ENCODE measurements at regions not wholly inside any gene's neighbourhood (a gene's known extent, or its start where the extent isn't known, plus 50 kb on each side); places are given as distances from the start of the nearest gene placed in this dataset.

GRCh38 chr11:27886857-27887256 is 186.6 kb upstream of the BDNF start:
- ATAC-seq = no peak
- in situ Hi-C loops (cut with HindIII; ENCODE audit: low pct_unique_long_range_greater_than_20kb, low sequenced_read_pairs) = no loop called here
- Histone ChIP-seq H3K36me3 (ENCODE audit: control insufficient read depth, insufficient read depth, low read length) (no peaks in the 10 kb centered on the region), H3K27ac (ENCODE audit: low read length) (no peak overlapping the region), H3K4me3 (ENCODE audit: low read depth in 2 of 2, low read length in 2 of 2) (no peak overlapping the region), H3K4me1 (ENCODE audit: control insufficient read depth, insufficient read depth, low read length) (no peaks in the 10 kb centered on the region), H3K27me3 (ENCODE audit: control insufficient read depth, insufficient read depth, low read length) (no peaks in the 10 kb centered on the region; the same call in 1 of the 2 replicates), H3K9me3 (ENCODE audit: control insufficient read depth, insufficient read depth, low read depth, low read length) (no peaks in the 10 kb centered on the region)
- no peak for DNase-seq (ENCODE audit: low read depth, low spot score)
- no peak for TF ChIP-seq REST (IDR thresholded peaks at IDR 0.05; ENCODE audit: insufficient read depth in 1 of 2, low read depth in 2 of 2, low read length in 1 of 2)
- TF ChIP-seq CTCF (IDR thresholded peaks at IDR 0.05) = no peak
- TF ChIP-seq TCF7L2 (IDR thresholded peaks at IDR 0.05; ENCODE audit: low read depth, low read length) = no peak
- no peak for TF ChIP-seq POLR2AphosphoS5 (IDR thresholded peaks at IDR 0.05; ENCODE audit: low read depth, low read length)
- TF ChIP-seq SIN3A (IDR thresholded peaks at IDR 0.05; ENCODE audit: borderline replicate concordance, insufficient read depth, low read depth, low read length) = no peak
- no TSS peak for BruUV-seq (replicated peaks)
- intact Hi-C loops (cut with micrococcal nuclease; ENCODE audit: unreplicated experiment) = no loop called here
- CTCF ChIA-PET = no interaction called here
- POLR2A ChIA-PET = no interaction called here

GRCh38 chr11:27882066-27882697 is 181.9 kb upstream of the BDNF start:
- H3K4me1 ChIP-seq (ENCODE audit: control insufficient read depth, insufficient read depth, low read length) = no peaks in the 10 kb centered on the region
- DNase-seq (ENCODE audit: low read depth, low spot score) = no peak
- intact Hi-C loops (cut with micrococcal nuclease; ENCODE audit: unreplicated experiment) = no loop called here
- no peak overlapping the region for H3K4me3 ChIP-seq (ENCODE audit: low read depth in 2 of 2, low read length in 2 of 2)
- no peak for TF ChIP-seq TCF7L2 (IDR thresholded peaks at IDR 0.05; ENCODE audit: low read depth, low read length)
- TF ChIP-seq POLR2AphosphoS5 (IDR thresholded peaks at IDR 0.05; ENCODE audit: low read depth, low read length) = no peak
- no peak for TF ChIP-seq SIN3A (IDR thresholded peaks at IDR 0.05; ENCODE audit: borderline replicate concordance, insufficient read depth, low read depth, low read length)
- no peak for TF ChIP-seq REST (IDR thresholded peaks at IDR 0.05; ENCODE audit: insufficient read depth in 1 of 2, low read depth in 2 of 2, low read length in 1 of 2)
- no peak for TF ChIP-seq CTCF (IDR thresholded peaks at IDR 0.05)
- no peaks in the 10 kb centered on the region for H3K36me3 ChIP-seq (ENCODE audit: control insufficient read depth, insufficient read depth, low read length)
- peaks cover 3% of the 10 kb centered on the region; the same call in 1 of the 2 replicates for H3K27me3 ChIP-seq (ENCODE audit: control insufficient read depth, insufficient read depth, low read length)
- no peak for ATAC-seq
- no peaks in the 10 kb centered on the region for H3K9me3 ChIP-seq (ENCODE audit: control insufficient read depth, insufficient read depth, low read depth, low read length)
- no peak overlapping the region for H3K27ac ChIP-seq (ENCODE audit: low read length)
- POLR2A ChIA-PET = no interaction called here
- in situ Hi-C loops (cut with HindIII; ENCODE audit: low pct_unique_long_range_greater_than_20kb, low sequenced_read_pairs) = no loop called here
- CTCF ChIA-PET = no interaction called here
- BruUV-seq (replicated peaks) = no TSS peak
